Mammary epithelial cell (primary cell): ENCODE measurements at regions not wholly inside any gene's neighbourhood (a gene's known extent, or its start where the extent isn't known, plus 50 kb on each side); places are given as distances from the start of the nearest gene placed in this dataset.

Source experiments
- CTCF ChIP-seq, 2 donors: IDR thresholded peaks in 1 of 2; conservative IDR thresholded peaks in 1 of 2; 2 replicates each; pipeline ENCODE4 v1.5.1; 2011 to 2012; ENCODE audit warnings: inconsistent platforms in 2 of 2, low read length in 2 of 2, mild to moderate bottlenecking in 2 of 2, control low read depth in 1 of 2, low read depth in 1 of 2; ENCODE audit not compliant: insufficient read depth in 1 of 2; ENCODE audit errors: extremely low read depth in 1 of 2
- EZH2 ChIP-seq: IDR thresholded peaks from 2 replicates; pipeline ENCODE4 v1.6.1; 2012; ENCODE audit warnings: low read length, inconsistent platforms, borderline replicate concordance

GRCh38 chr22:49101225-49101624, 726.4 kb downstream of the BRD1 start:
- TF ChIP-seq CTCF (conservative IDR thresholded peaks at IDR 0.05 in 1 of 2, IDR thresholded peaks at IDR 0.05 in 1 of 2; ENCODE audit: extremely low read depth in 1 of 2, insufficient read depth in 1 of 2, low read depth in 1 of 2, low read length in 2 of 2) = no peak
- no peak for TF ChIP-seq EZH2
